ENCODE measurements at regions not wholly inside any gene's neighbourhood (a gene's known extent, or its start where the extent isn't known, plus 50 kb on each side); places are given as distances from the start of the nearest gene placed in this dataset.

GRCh38 chr1:190046231-190046630 is 431.4 kb downstream of the BRINP3 start:
- Histone ChIP-seq H3K27me3 (ENCODE audit: insufficient read depth, low read length) (no peaks in the 10 kb centered on the region), H3K4me1 (ENCODE audit: insufficient read depth, low read length) (peaks cover 4% of the 10 kb centered on the region; the same call in 1 of the 2 replicates), H3K9me3 (ENCODE audit: insufficient read depth, low read depth, low read length) (no peaks in the 10 kb centered on the region), H3K27ac (ENCODE audit: low read depth, low read length) (no peak overlapping the region), H3K9ac (ENCODE audit: low read depth, low read length) (no peak overlapping the region), H3K36me3 (ENCODE audit: insufficient read depth, low read length) (no peaks in the 10 kb centered on the region), H3K4me3 (ENCODE audit: low read length) (no peak overlapping the region)

Measured in HUES64 (cell line).